Neural progenitor cell (in vitro differentiated cells): ENCODE measurements at regions not wholly inside any gene's neighbourhood (a gene's known extent, or its start where the extent isn't known, plus 50 kb on each side); places are given as distances from the start of the nearest gene placed in this dataset.

Source experiments
- EZH2 ChIP-seq: fragments of 200-600 bp; sonication (generic); IDR thresholded peaks from 2 replicates; pipeline ENCODE4 v1.6.1; 2017; ENCODE audit warnings: antibody characterized with exemption, mild to moderate bottlenecking, moderate library complexity
- EZH2phosphoT487 ChIP-seq: fragments of 200-600 bp; sonication (generic); IDR thresholded peaks from 2 replicates; pipeline ENCODE4 v1.6.1; 2017; ENCODE audit warnings: antibody characterized with exemption
- TF ChIP-seq, protein P1 (sequence below): fragments of 200-600 bp; sonication (generic); IDR thresholded peaks from 2 replicates; pipeline ENCODE4 v1.5.1; 2017; ENCODE audit warnings: antibody characterized with exemption, mild to moderate bottlenecking

DNA sequence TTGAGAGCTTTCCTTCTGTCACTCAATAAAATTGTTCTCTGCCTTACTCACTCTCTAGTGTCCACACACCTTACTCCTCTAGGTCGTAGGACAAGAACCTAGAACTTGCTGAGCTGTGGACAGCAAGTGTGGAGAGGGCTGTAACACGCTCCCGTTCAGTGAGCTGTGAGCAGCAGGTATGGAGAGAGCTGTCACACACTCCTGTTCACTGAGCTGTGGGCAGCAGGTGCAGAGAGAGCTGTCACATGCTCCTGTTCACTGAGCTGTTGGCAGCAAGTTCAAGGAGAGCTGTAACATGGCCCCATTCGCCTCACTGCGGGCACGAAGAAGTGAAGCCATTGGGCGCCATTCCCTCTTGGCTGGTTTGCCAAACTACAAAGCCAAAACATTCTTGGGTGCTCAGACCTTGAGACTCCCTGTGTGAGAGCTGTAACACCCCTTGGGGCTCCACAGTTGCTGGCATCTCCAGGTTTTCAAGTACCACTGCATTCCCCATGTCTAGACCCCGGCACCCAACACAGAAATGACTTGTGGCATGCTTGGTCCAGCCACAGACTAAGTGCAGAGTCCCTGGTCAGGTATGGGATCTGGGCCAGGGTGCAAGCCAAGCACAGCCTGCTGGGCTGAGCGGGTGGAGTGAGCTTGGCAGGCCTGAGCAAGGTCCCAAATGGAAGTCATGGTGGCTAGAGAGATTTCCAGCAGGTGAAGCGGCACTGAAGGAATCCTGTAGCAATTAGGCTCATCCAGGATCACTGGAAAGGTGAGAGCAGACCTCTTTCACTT lies 608.0 kb upstream of the CDH8 start:
- TF ChIP-seq, protein P1, sequence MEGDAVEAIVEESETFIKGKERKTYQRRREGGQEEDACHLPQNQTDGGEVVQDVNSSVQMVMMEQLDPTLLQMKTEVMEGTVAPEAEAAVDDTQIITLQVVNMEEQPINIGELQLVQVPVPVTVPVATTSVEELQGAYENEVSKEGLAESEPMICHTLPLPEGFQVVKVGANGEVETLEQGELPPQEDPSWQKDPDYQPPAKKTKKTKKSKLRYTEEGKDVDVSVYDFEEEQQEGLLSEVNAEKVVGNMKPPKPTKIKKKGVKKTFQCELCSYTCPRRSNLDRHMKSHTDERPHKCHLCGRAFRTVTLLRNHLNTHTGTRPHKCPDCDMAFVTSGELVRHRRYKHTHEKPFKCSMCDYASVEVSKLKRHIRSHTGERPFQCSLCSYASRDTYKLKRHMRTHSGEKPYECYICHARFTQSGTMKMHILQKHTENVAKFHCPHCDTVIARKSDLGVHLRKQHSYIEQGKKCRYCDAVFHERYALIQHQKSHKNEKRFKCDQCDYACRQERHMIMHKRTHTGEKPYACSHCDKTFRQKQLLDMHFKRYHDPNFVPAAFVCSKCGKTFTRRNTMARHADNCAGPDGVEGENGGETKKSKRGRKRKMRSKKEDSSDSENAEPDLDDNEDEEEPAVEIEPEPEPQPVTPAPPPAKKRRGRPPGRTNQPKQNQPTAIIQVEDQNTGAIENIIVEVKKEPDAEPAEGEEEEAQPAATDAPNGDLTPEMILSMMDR: no peak
- TF ChIP-seq EZH2: no peak
- TF ChIP-seq EZH2phosphoT487: no peak
